A673 (cell line): ENCODE measurements at regions not wholly inside any gene's neighbourhood (a gene's known extent, or its start where the extent isn't known, plus 50 kb on each side); places are given as distances from the start of the nearest gene placed in this dataset.

Source experiments
- CTCF ChIP-seq: fragments of 300-800, 200-600 bp; sonication (generic); conservative IDR thresholded peaks from 2 replicates; pipeline ENCODE4 v1.5.1; 2017; ENCODE audit warnings: low read depth, mild to moderate bottlenecking, antibody characterized with exemption, low read length, moderate library complexity, mixed read lengths
- EZH2 ChIP-seq: fragments of 200-600 bp; sonication (generic); IDR thresholded peaks from 2 replicates; pipeline ENCODE4 v1.6.1; 2017; ENCODE audit warnings: borderline replicate concordance, low read depth, mild to moderate bottlenecking, mixed read lengths, antibody characterized with exemption, low read length; ENCODE audit not compliant: poor library complexity, severe bottlenecking

DNA sequence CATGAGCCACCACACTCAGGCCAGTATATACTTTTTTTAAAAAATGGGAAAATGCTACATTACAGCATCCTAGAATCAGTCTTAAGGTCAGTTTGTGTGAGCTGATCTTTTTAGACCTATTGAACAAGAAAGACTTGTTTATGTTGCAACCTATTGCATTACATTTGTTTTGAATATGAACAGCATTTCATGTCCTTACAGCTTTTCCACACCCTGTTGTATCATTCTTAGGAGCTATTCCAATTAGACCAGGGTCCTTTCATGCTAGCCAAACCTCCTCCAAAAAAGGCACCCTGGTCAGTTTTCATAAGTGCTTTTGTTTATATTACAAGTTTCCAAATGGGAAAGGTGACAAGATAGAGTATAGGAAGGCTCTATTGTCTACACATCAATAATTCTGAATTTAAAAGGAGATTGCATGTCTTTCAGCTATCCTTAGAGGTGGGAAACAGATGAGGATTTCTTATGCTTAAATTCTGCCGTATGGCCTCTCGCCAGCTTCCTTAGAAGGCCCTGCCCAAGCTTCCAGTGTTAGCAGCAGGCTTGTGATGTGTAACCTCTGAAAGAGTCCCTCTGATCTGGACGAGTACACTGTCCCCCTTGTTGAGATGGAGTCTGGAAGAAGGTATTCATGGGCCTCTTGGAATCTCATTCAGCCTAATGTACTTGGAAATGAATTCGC is 171.9 kb downstream of the OTUD1 start:
- TF ChIP-seq EZH2 (no peak), CTCF (no peak)
